GM21423 (cell line): ENCODE measurements at regions not wholly inside any gene's neighbourhood (a gene's known extent, or its start where the extent isn't known, plus 50 kb on each side); places are given as distances from the start of the nearest gene placed in this dataset.
A peak's percentile ranks its signal among the peaks of the same experiment; 100 is the strongest.

ENCODE experiments used
- ATAC-seq: cut with Tn5 transposase; IDR thresholded peaks from one replicate; pipeline ENCODE4 v1.9.1; 2021; ENCODE audit warnings: mild to moderate bottlenecking, moderate library complexity; ENCODE audit not compliant: unreplicated experiment

DNA sequence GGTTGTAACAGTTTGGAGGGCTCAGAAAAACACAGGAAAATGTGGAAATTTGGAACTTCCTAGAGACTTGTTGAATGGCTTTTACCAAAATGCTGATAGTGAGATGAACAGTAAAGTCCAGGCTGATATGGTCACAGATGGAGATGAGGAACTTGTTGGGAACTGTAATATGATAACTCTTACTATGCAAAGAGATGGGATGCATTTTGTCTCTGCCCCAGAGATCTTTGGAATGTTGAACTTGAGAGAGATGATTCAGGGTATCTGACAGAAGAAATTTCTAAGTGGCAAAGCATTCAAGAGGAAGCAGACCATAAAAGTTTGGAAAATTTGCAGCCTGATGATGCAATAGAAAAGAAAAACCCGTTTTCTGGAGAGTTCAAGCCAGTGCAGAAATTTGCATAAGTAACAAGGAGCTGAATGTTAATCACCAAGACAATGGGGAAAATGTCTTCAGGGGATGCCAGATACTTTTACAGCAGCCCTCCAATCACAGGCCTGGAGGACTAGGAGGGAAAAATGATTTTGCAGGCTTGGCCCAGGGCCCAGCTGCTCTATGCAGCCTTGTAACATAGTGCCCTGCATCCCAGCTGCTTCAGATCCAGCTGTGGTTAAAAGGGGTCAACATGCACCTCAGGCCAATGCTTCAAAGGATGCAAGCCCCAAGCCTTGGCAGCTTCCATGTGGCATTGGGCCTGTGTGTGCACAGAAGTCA lies 572.7 kb upstream of the ATP2B1 start:
- no peak for ATAC-seq

DNA sequence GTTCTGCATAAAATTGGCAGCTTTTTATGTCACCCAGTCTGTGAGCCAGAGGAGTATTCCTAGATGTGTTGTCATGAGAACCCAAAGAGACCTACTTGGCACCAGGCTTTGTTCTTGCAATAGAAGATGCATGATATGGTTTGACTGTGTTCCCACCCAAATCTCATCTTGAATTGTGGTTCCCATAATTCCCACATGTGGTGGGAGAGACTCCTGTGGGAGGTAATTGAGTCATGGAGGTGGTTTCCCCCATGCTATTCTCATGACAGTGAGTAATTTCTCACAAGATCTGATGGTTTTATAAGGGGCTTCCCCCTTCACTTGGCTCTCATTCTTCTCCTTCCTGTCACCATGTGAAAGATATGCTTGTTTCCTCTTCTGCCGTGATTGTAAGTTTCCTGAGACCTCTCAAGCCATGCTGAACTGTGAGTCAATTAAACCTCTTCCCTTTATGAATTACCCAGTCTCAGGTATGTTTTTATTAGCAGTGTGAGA lies 572.0 kb upstream of the ATP2B1 start:
- peak; percentile 67 for ATAC-seq

DNA sequence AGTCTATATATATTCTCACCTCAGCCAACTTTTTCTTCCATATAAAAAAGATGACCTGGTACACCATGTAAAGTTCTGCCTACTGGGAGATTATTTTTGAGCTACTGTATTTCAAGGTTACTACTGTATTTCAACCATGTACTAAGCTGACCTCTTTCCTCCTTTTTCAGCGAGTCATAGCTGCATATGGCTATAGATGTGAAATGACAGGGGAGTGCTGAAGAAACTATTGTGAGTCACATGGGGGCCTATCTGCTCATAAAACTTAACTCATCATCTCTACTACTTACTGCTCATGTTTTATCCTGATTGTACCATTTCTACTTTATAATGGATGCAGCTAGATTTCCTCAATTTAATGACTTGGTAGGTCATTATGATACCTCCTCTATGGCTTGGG lies 571.4 kb upstream of the ATP2B1 start:
- ATAC-seq = no peak

DNA sequence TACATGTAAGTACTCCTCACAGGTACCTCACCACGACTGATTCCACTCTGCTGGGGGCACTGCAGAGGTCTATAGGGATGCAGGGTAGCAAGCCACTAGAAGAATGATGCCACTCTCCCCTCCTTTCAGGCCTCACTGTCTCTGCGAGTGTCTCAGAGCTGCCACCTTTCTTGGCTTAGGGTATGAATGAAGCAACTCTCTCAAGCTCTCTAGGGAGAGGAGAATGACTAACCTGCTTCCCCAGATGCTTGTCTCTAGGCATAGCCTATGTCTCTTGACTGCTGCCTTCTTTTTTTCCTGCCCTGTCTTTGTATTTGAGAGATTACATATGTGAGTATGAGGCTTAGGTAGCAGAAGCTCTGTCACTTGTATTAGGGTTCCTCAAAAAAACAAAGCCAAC lies 566.5 kb upstream of the ATP2B1 start:
- ATAC-seq = no peak

DNA sequence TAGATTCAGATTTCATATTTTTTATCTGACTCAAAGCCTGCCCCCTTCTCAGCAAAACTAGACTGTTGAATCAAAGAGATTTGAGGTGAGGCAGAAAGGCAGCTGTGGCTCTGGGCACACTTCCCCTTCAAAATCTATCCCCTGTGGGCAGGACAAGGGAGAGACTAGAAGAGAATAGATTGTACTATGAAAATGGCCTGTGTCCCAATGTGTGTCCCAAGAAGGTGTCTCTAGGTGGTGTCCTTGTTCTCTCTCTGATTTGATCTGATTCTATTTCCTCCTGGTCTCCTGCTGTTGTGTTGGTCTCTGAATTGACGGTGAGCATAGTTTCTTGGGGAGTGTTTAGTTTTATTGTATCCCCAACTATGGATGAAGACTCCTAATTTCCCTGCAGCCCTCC lies 565.8 kb upstream of the ATP2B1 start:
- no peak for ATAC-seq

DNA sequence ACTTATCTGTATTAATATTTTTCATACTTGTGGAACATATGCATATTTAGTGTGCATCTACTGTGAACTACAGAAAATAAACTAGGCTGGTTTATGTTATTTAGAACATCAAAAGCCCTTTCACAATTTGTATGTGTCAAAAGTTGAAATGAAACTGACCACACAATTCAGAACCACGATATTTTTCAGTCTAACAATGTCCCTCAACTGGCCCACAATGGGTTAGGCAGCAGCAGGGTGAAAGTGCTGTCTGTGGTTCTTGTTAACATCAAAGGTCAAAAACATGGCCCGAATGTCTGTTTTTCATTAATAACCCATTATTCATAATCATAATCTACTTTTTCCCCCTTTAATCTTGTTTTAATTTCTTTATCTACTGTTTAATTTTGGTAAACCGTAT lies 559.9 kb upstream of the ATP2B1 start:
- no peak for ATAC-seq

DNA sequence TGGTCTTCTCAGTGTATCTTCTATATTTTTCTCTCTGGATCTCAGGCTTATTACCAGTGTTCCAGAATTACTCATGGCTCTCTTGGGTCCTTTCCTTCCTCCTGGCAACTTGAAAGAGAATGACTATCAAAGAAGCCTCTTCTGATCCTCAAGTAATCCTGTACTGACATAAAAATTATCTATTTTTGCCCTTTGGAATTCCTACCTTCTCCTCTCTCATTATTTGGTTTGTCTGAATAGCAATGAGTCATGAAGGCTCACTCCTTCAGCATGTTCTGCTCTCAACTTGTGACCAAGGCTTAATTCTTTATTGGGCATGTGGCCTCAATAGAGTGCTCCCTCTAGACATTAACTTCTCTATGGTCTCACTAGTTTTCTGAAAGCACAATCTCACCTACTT lies 553.6 kb upstream of the ATP2B1 start:
- ATAC-seq = no peak

DNA sequence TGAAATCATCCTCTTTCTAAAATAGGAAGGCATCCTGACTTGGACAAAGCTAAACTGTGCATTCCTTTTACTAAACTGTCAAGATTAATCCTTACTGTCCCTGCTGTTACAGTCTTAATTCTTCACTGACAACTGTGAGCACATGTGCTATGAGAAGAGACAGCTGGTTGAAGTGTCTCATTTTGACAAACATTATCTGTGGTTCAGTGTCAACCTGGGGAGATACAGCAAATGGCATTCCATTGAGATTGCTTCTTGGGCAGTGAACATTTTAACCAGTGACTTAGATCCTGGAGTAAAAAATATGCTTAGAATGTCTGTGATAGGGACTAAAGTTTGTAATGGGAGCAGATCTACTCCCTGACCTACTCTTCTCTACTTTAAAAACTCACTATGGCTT lies 552.6 kb upstream of the ATP2B1 start:
- no peak for ATAC-seq

DNA sequence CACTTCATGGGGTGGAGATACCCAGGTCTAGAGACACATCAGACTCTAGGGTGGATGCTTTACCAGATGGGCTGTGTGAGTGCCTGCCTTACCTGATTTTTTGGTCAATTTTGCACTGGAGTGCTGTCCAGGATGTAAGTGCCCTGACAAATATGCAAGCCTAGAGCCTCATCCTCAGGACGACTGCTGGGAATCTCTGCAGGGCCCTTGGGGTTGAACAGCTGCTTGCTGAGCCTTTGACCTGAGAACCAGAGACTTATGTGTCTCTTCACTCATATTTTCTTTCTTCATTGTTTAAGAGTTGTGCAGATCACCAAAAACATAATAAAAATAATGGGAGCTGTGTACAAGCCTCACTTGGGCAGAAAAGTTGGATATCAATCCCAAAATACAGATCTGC lies 551.5 kb upstream of the ATP2B1 start:
- ATAC-seq = no peak

DNA sequence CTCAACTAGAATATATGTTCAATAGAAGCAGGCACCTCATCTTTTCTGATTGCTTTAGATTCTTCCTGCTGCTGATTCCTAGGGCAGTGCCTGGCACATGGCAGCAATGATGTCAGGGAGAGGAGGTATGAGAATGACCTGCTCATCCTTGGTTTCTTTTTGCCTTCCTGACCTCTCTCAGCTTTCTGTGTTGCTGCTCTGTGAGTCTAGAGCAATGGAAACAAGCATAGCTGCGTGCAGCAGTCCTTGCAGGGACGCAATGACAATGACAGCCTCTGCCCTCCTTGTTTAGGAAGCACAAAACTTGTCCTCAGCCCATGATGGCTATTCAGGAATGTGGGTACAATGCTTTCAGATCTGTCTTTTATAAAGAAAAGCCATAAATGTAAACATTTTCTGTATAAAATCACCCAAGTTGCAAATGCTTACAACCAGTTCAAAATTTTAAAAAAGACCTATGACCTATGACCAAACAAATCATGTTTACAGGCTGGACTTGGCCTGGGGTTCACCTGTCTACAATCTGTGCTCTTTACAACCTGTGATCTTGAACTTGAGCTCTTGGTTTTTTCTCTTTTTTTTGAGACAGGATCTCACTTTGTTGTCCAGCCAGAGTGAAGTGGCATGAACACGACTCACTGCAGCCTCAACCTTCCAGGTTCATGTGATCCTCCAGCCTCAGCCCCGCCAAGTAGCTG lies 549.4 kb upstream of the ATP2B1 start:
- ATAC-seq = no peak

DNA sequence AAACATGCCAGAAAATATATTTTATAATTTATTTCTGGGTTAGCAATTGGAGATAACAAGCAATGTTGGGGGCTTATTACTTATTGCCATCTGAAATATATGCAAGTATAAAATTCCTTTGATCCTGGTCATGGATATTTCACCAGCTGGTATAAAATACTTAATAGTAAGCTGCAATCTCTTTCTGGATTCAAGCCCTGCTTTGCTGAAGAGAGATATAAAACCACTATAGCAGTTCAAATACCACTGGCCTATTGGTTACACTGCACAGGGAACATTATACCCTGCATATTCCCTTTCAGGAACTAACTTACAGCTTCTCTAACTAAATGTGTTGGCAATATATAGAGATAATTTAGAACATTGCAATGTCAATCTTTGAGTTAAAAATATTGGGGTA lies 546.2 kb upstream of the ATP2B1 start:
- ATAC-seq = no peak

DNA sequence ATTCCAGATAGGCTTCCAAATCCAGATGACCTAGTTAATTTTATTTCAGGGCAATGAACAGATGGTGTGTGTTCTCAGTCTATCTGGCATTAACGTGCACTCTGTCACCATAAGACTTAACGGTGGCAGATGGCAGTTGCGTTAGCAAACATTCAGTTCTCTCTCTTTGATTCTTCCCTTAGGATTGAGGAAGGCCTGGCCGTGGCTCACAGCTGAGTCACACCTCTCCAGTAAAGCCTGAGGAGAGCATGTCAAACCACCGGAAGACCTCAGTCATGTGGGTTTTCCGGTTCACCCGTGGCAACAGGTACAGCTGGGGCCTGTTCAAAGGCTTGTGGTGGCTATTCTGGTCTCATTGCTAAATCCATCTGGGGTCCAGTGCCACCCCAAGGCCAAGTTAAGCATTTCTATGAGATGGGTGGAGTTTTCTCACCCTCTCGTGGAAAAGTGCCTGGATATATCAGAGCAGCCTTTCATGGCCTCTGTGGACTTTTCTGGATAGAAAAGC lies 545.1 kb upstream of the ATP2B1 start:
- ATAC-seq = peak; percentile 99

DNA sequence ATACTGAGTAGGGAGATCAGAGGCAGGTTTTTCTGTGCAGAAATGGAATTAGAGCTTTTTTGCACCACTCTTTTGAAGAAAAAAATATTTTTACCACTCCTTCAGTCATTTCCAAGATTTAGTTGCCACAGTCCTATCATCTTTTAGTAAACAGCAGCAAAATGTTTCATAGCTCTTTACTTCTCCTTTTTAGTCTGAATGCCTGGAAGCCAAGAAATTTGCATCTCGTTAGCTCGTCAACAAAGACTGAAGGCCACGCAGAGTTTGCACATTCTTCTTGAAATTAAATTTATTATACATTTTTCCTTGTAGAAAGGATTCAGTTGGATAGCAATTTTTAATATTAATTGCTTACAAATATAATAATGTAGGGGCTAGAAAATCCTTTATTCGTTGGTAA lies 544.5 kb upstream of the ATP2B1 start:
- ATAC-seq = no peak

DNA sequence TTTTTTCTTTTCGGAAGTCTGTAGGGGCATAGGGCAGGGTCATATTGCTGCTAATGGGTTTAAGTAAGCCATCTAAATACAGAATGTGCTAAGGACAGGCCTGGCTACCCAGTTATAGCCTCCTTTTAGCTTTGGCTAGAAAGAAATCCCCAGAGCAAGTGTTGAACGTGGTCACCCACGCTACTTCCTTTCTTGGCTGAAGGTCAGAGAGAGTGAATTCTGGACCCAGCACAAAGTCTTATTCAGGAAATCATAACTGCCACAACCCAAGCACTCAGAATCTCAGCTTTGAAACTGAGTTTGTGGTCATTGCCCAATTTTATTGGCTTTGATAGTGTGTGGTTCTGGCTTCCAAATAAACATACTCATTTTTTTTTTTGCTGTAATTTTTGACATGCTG lies 542.1 kb upstream of the ATP2B1 start:
- ATAC-seq = no peak

DNA sequence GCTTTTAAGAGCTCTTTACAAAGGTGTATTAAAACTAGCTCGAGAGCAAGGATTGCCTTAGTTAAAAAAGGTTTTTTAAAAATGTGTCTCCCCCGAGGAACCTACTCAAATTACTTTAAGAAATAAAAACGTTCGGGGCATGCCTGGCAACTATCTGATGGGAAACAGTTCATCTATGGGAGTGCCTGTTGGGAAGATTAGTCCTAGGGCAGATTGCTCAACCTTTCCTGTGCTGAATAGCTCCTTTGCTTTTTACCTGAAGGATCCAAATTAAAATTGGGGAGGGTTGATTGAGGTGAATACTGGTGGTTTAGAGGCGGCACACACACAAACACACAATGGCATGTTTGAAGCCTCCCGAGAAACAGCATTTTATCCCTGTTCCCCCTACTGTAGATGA lies 541.4 kb upstream of the ATP2B1 start:
- ATAC-seq = no peak

DNA sequence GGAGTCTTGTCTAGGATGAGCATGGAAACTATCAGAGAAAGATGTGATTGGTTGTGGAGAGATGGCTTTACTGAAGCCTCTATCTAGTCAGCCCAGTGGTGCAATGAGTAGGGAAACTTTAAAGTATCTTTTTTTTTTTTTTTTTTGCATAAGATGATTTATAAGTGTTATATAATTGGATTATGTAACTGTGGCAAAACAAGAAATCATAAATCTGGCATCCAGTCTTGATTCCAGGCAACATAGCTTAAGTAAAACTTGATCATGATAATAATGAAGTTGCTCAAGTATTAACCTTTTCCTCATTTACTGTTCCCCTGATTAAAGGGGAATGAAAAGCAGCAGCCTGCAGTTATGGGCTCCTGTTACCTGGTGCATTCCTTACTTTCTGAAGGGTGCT lies 538.0 kb upstream of the ATP2B1 start:
- no peak for ATAC-seq

DNA sequence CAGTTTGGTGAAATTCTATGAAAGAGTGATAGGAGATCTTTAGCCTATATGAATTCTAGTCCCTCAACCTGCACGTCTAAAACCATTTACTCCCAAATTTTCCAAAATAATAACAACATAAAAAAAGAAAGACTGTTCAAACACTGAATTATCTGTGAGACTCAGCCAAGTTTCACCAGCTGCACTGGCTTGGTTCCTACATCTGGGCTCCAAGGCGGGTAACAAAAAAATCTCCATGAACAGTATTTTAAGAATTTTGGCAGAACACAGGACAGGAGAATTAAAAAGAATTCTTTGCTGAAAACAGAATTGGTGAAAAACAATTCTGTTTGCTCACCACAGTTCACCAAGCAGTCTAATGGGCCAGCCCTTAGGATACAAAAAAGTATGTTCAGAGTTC lies 536.8 kb upstream of the ATP2B1 start:
- no peak for ATAC-seq

DNA sequence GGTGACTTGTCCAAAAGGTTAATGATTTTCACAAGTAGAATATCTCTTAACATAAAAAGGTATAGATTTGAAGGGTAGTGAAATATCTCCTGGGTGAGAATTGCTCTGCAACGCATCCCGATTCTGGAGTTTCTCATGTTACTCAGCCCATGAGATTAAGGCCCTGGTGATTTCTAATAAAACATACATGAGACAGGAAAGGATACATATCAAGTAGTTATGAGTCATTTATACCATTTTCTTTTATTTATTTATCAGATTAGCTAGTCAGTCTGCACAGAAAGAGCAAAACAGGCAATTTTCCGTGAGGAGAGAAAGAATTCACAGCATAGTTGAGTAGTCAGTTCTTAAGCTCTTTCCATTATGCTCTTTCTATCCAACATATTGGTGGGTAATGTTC lies 535.6 kb upstream of the ATP2B1 start:
- no peak for ATAC-seq

DNA sequence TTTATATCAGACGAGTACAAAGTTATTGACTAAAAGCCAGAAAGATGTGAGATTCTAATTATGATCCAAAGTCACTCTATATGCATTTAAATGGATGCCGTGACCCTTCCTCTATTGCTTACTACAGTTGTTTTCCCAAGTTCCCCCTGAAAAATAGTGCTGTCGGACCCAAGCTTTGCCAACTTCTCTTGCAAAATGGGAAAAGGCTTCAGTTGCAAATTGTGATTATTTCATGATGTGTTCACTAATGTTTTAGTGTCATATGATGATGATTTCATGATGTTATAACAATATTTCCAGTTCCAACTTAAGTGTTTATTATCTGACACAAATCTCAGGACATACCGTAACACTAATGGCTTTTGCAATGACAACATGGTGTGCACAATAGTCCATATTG lies 534.6 kb upstream of the ATP2B1 start:
- ATAC-seq = no peak

DNA sequence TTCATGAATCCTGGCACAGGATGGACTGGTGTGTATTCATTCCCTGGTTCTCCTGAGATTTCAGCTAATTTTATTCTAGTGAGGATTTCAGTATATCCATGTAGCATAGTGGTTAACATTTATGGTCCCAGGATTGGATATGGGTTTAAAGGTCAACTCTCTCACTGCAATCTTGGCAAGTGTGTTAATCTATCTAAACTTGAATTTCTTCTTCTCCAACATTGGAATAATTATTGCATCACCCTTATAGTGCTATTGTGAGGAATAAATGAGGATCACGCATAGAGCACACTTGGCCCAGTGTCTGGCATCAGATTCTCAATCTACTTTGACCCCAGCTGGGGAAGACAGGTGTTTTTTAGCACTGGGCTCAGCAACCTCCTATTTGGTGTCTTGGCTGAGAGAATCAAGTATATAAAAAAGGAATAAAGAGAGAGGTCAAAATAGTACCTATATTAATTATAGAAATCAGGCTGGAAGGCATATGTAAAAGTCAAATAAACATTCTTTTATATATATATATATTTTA lies 531.2 kb upstream of the ATP2B1 start:
- no peak for ATAC-seq

DNA sequence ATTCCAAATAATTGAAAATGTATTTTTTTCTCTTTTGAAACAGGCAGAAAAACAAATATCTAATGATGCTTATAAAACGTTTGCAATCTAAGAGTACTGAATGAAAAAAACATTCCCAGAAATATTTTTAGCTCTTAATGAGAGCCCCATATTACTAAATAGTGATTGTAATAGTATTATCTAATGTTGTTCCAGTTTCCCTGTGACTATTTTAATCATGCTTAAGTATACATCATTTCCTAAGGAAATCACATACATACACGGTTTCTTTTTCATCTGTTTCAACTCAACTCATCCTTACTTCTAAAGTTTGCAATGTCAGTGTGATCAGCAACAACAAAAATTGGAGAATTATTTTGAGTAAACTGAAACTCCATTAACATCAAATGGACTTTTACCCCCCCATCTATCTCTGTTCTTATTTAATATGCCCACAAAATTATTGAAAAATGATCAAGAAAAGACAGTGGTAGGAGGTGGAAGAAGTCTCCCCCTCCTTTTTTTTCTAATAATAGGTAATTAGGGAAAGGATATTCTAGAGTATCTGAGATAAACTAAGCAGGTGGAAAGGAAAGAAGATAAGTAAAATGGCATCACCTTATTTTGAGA lies 530.1 kb upstream of the ATP2B1 start:
- no peak for ATAC-seq

DNA sequence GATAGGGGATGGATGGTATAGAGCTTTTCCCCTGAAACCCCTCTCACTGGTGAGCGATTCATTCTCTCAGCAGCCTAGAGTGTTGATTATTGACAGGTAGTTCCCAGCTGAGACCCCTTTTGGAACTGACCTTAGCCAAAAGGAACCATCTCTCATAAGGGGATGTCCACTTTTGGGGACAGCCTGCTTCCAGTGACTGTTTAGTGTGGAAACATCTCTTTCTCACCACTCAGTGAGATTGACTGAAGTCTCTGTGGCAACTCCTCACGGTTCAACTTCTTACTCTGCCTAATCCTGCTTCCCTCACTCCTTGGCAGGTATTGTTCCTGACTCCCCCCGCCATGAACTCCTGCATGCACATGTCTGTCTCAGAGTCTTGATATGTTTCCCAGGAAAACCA lies 529.2 kb upstream of the ATP2B1 start:
- no peak for ATAC-seq
